ENCODE measurements at regions not wholly inside any gene's neighbourhood (a gene's known extent, or its start where the extent isn't known, plus 50 kb on each side); places are given as distances from the start of the nearest gene placed in this dataset.
A peak's percentile ranks its signal among the peaks of the same experiment; 100 is the strongest.
"Not testable (repeated sequence)": the region's sequence is repeated elsewhere in the genome, so short reads cannot be mapped to it uniquely, and the experiment has no call there.

DNA sequence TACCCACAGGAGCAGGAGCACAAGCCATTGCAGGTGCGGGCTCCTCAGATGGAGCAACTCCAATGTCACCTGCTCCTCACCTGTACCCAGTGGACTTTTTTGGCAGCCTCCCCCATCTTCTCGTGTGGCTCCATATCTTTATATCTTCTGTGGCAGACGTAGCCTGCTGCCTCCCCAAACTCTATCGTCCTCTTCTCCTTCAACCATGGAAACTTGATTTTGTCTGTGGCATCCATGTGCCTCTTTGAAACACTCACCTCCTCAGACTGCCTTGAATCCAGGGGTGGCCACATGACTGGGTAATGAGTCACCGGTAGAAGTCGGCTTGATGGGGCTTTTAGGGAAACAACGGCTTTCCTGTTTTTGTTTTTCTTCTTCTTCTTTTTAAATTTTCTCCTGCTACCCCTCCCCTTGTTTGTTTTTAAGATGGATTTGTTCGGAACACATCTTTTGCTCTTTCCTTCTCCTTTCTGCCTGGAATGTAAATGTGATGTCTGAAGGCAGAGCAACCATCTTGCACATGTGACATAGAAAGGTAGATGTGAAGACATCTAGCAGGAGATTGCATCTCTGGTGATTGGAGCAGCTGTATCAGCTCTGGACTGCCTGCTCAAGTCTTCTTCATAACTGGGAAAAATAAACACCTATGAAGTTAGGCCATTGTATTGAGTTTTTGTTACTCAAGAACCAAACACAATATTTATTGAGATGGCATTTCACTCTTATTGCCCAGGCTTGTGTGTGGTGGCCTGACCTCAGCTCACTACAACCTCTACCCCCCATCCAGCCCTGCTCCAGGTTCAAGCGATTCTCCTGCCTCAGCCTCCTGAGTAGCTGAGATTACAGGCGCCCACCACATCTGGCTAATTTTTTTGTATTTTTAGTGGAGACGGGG is 69.9 kb upstream of the DDR1 start:
- Histone ChIP-seq H3K9me2 (replicated peaks; ENCODE audit: insufficient read depth, low read length) (no peaks in the 10 kb centered on the region), H3K27ac (ENCODE audit: low read length) (no peak overlapping the region), H3K4me3 (ENCODE audit: low read length) (no peak overlapping the region), H4K20me1 (ENCODE audit: insufficient read depth, low read depth, low read length) (no peaks in the 10 kb centered on the region), H3K4me2 (ENCODE audit: low read depth, low read length, poor library complexity, severe bottlenecking) (no peak overlapping the region), H3K9me3 (ENCODE audit: low read length) (no peaks in the 10 kb centered on the region), H2AFZ (ENCODE audit: low read length) (peak overlapping the region; percentile 43; the same call in 1 of the 2 replicates), H3K9ac (ENCODE audit: low read length) (no peak overlapping the region), H3K27me3 (ENCODE audit: low read length) (no peaks in the 10 kb centered on the region), H3K4me1 (ENCODE audit: low read length) (no peaks in the 10 kb centered on the region), H3K79me2 (ENCODE audit: low read length) (no peaks in the 10 kb centered on the region), H3K36me3 (ENCODE audit: insufficient read depth, low read length) (no peaks in the 10 kb centered on the region)
- no peak for DNase-seq

DNA sequence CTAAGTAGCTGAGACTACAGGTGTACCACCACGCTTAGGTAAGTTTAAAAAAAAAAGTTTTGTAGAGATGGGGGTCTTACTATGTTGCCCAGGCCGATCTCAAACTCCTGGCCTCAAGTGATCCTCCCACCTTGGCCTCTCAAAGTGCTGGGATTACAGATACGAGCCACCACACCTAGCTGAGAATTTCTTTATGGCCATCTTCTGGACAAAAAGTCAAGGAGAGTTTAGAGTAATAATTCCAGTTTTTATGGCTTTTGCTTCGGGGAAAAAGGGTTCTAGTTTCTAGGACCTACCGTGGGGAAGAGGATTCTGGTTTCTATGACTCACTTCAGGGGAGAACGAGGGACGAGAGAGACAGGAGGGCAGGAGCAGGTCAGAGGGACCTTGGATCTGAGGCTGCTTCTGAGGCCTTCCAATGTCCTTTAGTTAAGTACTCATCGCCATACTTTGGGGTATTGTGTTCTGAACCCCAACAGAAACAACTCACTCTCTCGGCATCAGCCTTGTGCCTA is 69.3 kb upstream of the IER3 start:
- no peak overlapping the region for H3K4me2 ChIP-seq (ENCODE audit: low read depth, low read length, poor library complexity, severe bottlenecking)
- no peak for DNase-seq
- no peaks in the 10 kb centered on the region for H3K27me3 ChIP-seq (ENCODE audit: low read length)
- H4K20me1 ChIP-seq (ENCODE audit: insufficient read depth, low read depth, low read length): no peaks in the 10 kb centered on the region
- H2AFZ ChIP-seq (ENCODE audit: low read length): peak overlapping the region; percentile 43; the same call in 1 of the 2 replicates
- H3K9ac ChIP-seq (ENCODE audit: low read length): no peak overlapping the region
- H3K9me3 ChIP-seq (ENCODE audit: low read length): no peaks in the 10 kb centered on the region
- H3K79me2 ChIP-seq (ENCODE audit: low read length): no peaks in the 10 kb centered on the region
- H3K36me3 ChIP-seq (ENCODE audit: insufficient read depth, low read length): no peaks in the 10 kb centered on the region
- H3K4me3 ChIP-seq (ENCODE audit: low read length): no peak overlapping the region
- H3K4me1 ChIP-seq (ENCODE audit: low read length): no peaks in the 10 kb centered on the region
- no peaks in the 10 kb centered on the region for H3K9me2 ChIP-seq (replicated peaks; ENCODE audit: insufficient read depth, low read length)
- H3K27ac ChIP-seq (ENCODE audit: low read length): no peak overlapping the region

- Histone ChIP-seq H3K4me2 (ENCODE audit: low read depth, low read length, poor library complexity, severe bottlenecking) (no peak overlapping the region), H3K9ac (ENCODE audit: low read length) (no peak overlapping the region), H3K27ac (ENCODE audit: low read length) (no peak overlapping the region), H3K36me3 (ENCODE audit: insufficient read depth, low read length) (no peaks in the 10 kb centered on the region), H3K9me3 (ENCODE audit: low read length) (no peaks in the 10 kb centered on the region), H3K27me3 (ENCODE audit: low read length) (no peaks in the 10 kb centered on the region), H3K79me2 (ENCODE audit: low read length) (no peaks in the 10 kb centered on the region), H3K4me3 (ENCODE audit: low read length) (no peak overlapping the region), H4K20me1 (ENCODE audit: insufficient read depth, low read depth, low read length) (no peaks in the 10 kb centered on the region), H3K4me1 (ENCODE audit: low read length) (no peaks in the 10 kb centered on the region), H3K9me2 (replicated peaks; ENCODE audit: insufficient read depth, low read length) (no peaks in the 10 kb centered on the region), H2AFZ (ENCODE audit: low read length) (no peak overlapping the region)
- DNase-seq: no peak
Measured at GRCh38 chr6:30810813-30811339, 66.5 kb upstream of the IER3 start.

DNA sequence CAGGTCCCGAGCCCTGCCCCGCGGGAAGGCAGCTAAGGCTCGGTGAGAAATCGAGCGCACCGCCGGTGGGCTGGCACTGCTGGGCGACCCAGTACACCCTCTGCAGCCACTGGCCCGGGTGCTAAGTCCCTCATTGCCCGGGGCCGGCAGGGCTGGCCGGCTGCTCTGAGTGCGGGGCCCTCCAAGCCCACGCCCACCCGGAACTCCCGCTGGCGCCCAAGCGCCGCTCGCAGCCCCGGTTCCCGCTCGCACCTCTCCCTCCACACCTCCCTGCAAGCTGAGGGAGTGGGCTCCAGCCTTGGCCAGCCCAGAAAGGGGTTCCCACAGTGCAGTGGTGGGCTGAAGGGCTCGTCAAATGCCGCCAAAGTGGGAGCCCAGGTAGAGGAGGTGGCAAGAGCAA is 63.2 kb upstream of the IER3 start:
- not testable (repeated sequence) for H3K36me3 ChIP-seq (ENCODE audit: insufficient read depth, low read length); H3K27me3 ChIP-seq (ENCODE audit: low read length); H2AFZ ChIP-seq (ENCODE audit: low read length); H3K4me2 ChIP-seq (ENCODE audit: low read depth, low read length, poor library complexity, severe bottlenecking); DNase-seq; H3K9ac ChIP-seq (ENCODE audit: low read length); H3K9me2 ChIP-seq (replicated peaks; ENCODE audit: insufficient read depth, low read length); H3K9me3 ChIP-seq (ENCODE audit: low read length); H3K4me1 ChIP-seq (ENCODE audit: low read length); H3K79me2 ChIP-seq (ENCODE audit: low read length); H3K27ac ChIP-seq (ENCODE audit: low read length); H3K4me3 ChIP-seq (ENCODE audit: low read length); H4K20me1 ChIP-seq (ENCODE audit: insufficient read depth, low read depth, low read length)

DNA sequence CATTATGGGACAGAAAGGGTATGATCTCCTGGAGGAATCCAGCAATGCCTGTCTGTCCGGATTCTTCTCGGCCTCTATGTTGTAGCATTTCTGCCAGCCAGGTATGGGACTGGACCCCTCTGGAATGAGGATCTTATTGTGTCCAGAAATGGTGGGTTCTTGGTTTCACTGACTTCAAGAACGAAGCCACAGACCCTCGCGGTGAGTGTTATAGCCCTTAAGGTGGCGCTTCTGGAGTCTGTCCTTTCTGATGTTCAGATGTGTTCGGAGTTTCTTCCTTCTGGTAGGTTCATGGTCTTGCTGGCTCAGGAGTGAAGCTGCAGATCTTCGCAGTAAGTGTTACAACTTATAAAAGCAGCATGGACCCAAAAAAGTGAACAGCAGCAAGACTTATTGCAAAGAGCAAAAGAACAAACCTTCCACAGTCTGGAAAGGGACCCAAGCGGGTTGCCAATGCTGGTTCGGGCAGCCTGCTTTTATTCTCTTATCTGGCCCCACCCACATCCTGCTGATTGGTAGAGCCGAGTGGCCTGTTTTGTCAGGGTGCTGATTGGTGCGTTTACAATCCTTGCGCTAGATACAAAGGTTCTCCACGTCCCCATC is 62.3 kb upstream of the IER3 start:
- DNase-seq: no peak
- no peaks in the 10 kb centered on the region for H3K9me3 ChIP-seq (ENCODE audit: low read length)
- no peaks in the 10 kb centered on the region for H3K79me2 ChIP-seq (ENCODE audit: low read length)
- H3K27ac ChIP-seq (ENCODE audit: low read length): no peak overlapping the region
- no peaks in the 10 kb centered on the region for H4K20me1 ChIP-seq (ENCODE audit: insufficient read depth, low read depth, low read length)
- H3K36me3 ChIP-seq (ENCODE audit: insufficient read depth, low read length): no peaks in the 10 kb centered on the region
- H3K9ac ChIP-seq (ENCODE audit: low read length): no peak overlapping the region
- no peak overlapping the region for H3K4me3 ChIP-seq (ENCODE audit: low read length)
- no peaks in the 10 kb centered on the region for H3K9me2 ChIP-seq (replicated peaks; ENCODE audit: insufficient read depth, low read length)
- H3K4me2 ChIP-seq (ENCODE audit: low read depth, low read length, poor library complexity, severe bottlenecking): no peak overlapping the region
- no peaks in the 10 kb centered on the region for H3K4me1 ChIP-seq (ENCODE audit: low read length)
- H2AFZ ChIP-seq (ENCODE audit: low read length): no peak overlapping the region
- no peaks in the 10 kb centered on the region for H3K27me3 ChIP-seq (ENCODE audit: low read length)

- H2AFZ ChIP-seq (ENCODE audit: low read length): no peak overlapping the region
- no peaks in the 10 kb centered on the region for H4K20me1 ChIP-seq (ENCODE audit: insufficient read depth, low read depth, low read length)
- no peak overlapping the region for H3K27ac ChIP-seq (ENCODE audit: low read length)
- no peak overlapping the region for H3K9ac ChIP-seq (ENCODE audit: low read length)
- H3K27me3 ChIP-seq (ENCODE audit: low read length): no peaks in the 10 kb centered on the region
- H3K36me3 ChIP-seq (ENCODE audit: insufficient read depth, low read length): no peaks in the 10 kb centered on the region
- H3K4me2 ChIP-seq (ENCODE audit: low read depth, low read length, poor library complexity, severe bottlenecking): no peak overlapping the region
- H3K9me3 ChIP-seq (ENCODE audit: low read length): no peaks in the 10 kb centered on the region
- no peaks in the 10 kb centered on the region for H3K9me2 ChIP-seq (replicated peaks; ENCODE audit: insufficient read depth, low read length)
- H3K4me3 ChIP-seq (ENCODE audit: low read length): no peak overlapping the region
- H3K4me1 ChIP-seq (ENCODE audit: low read length): no peaks in the 10 kb centered on the region
- DNase-seq: no peak
- no peaks in the 10 kb centered on the region for H3K79me2 ChIP-seq (ENCODE audit: low read length)
Measured at GRCh38 chr6:30804333-30804732, 60.0 kb upstream of the IER3 start.

DNA sequence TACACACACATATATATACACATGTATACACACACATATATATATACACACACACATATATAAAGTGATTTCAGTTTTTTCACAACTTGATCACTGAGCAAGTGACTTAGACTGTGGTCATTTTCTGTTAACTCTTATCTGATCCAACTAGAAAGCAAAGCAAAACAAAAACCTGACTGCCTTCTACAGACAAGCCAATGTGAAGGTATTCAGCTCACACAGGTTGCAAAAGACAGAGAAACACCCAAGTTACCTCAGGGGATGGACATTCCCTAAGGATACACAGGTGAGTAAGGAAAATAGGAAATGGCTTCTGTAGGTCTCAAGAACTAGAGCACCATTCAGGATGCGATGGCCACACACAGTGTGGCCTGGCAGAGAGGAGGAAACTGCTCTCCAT is 58.4 kb upstream of the IER3 start:
- Histone ChIP-seq H3K9me3 (ENCODE audit: low read length) (no peaks in the 10 kb centered on the region), H3K9ac (ENCODE audit: low read length) (no peak overlapping the region), H3K79me2 (ENCODE audit: low read length) (no peaks in the 10 kb centered on the region), H3K9me2 (replicated peaks; ENCODE audit: insufficient read depth, low read length) (no peaks in the 10 kb centered on the region), H3K4me2 (ENCODE audit: low read depth, low read length, poor library complexity, severe bottlenecking) (no peak overlapping the region), H3K4me3 (ENCODE audit: low read length) (no peak overlapping the region), H4K20me1 (ENCODE audit: insufficient read depth, low read depth, low read length) (no peaks in the 10 kb centered on the region), H2AFZ (ENCODE audit: low read length) (no peak overlapping the region), H3K4me1 (ENCODE audit: low read length) (no peaks in the 10 kb centered on the region), H3K27me3 (ENCODE audit: low read length) (no peaks in the 10 kb centered on the region), H3K27ac (ENCODE audit: low read length) (no peak overlapping the region), H3K36me3 (ENCODE audit: insufficient read depth, low read length) (no peaks in the 10 kb centered on the region)
- DNase-seq: no peak

GRCh38 chr6:30801950-30802349 is 57.6 kb upstream of the IER3 start:
- no peak overlapping the region for H3K4me3 ChIP-seq (ENCODE audit: low read length)
- H3K9ac ChIP-seq (ENCODE audit: low read length): no peak overlapping the region
- H3K79me2 ChIP-seq (ENCODE audit: low read length): no peaks in the 10 kb centered on the region
- no peaks in the 10 kb centered on the region for H3K4me1 ChIP-seq (ENCODE audit: low read length)
- no peaks in the 10 kb centered on the region for H3K9me2 ChIP-seq (replicated peaks; ENCODE audit: insufficient read depth, low read length)
- no peaks in the 10 kb centered on the region for H3K27me3 ChIP-seq (ENCODE audit: low read length)
- no peak for DNase-seq
- no peak overlapping the region for H3K4me2 ChIP-seq (ENCODE audit: low read depth, low read length, poor library complexity, severe bottlenecking)
- no peak overlapping the region for H2AFZ ChIP-seq (ENCODE audit: low read length)
- H3K27ac ChIP-seq (ENCODE audit: low read length): no peak overlapping the region
- H3K36me3 ChIP-seq (ENCODE audit: insufficient read depth, low read length): no peaks in the 10 kb centered on the region
- H4K20me1 ChIP-seq (ENCODE audit: insufficient read depth, low read depth, low read length): no peaks in the 10 kb centered on the region
- no peaks in the 10 kb centered on the region for H3K9me3 ChIP-seq (ENCODE audit: low read length)

All from Karpas-422 (cell line).